Activated CD8-positive, alpha-beta memory T cell treated with anti-CD3 and anti-CD28 coated beads for 1 hour (primary cell): ENCODE measurements at regions not wholly inside any gene's neighbourhood (a gene's known extent, or its start where the extent isn't known, plus 50 kb on each side); places are given as distances from the start of the nearest gene placed in this dataset.

ENCODE experiments used
- DNase-seq, 2 donors: peaks; one replicate each; pipeline ENCODE4 v3.0.0-alpha.2; 2020; ENCODE audit warnings: low read depth in 1 of 2; ENCODE audit errors: extremely low read depth in 1 of 2

DNA sequence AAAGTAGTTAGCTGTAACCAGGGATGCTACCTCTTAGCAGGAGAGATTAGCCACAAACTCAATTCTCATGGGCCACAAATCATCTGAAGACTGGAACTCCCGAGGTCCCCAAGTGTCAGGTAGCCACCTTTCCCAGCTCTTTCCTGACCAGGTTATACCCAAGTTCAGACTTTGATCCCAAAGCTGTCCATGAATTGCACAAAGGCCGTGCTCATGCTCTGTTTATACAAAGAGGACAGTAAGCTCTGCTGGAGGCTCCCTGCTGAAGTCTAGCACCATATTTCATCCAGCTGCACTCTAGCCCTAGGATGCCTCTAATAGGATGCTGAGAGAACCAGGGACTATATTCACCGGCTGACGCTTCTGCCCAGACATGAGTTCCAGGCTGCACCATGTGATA, 271.0 kb upstream of the ADAMTSL1 start:
- no peak for DNase-seq

DNA sequence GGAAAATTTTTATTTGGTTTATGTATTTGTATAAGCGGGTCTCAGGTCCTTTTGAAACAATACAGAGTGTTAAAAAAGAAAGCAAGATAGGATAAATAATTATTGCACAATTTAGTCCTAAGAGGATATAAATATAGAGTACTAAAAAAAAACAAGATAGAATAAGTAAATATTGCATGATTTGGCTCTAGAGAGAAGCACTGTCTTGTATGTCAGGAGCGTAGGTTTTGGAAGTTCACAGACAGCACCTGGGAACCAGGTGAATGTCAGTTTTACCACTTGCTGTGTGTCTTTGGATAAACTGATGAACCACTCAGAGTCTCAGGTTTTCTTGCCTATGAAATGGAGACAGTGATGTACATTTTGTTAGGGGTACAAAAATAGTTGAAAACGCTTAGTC, 266.2 kb upstream of the ADAMTSL1 start:
- no peak for DNase-seq

DNA sequence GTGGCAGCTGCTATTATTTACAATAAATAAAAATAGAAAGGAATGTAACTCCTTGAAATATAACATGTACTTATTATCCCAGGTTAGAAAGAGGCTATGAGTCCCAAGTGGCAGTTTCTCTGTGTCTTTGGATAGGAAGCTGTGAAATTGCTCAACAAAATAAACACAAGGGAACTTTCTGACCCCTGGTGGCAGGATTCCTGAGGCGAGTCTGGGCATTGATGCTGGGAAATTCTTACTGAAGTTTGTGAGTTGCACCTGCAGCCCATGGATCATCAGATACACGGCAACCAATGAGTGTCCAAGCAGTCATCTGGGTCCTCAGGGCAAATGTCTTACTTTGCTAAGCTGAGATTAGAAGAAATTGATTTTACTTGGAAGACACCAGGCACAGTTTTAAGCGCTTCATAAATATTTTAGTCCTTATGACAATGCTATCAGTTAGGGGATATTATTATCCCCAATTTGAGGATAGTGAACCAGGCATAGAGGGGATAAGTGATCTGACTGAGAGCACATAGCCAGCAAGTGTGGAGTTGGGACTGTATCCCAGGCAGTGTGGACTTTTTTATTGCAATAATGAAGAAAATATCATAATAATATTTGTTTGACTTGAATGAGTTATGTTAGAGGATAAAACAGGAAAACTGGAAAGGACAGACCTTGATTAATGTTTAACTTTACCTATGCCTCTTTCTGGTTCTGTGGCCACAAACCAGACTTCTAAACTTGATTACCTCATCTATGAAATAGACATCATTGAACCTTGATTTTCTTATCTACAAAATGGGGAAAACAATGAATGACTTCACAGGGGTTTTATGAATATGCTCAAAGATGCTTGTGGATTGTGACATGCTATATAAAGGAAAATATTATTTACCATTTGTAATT, 265.5 kb upstream of the ADAMTSL1 start:
- no peak for DNase-seq

DNA sequence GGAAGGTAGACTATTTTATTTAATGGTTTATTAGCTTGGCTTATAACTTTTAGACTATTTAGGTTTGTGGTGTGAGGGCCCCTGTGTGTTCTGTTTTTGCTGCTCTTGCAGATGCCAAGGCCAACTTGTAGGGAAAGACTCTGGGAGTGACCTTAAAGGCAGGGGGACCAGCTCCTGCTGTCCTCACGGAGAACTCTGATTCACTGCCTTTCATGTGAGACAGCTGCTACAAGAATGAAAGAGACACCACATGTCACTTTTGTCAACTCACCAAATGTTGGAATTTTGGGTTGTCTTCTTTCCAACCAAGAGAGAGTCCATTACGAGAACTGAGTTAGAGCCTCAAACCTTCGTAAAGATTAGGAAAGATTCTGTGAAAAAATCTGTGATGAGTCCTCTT, 258.3 kb upstream of the ADAMTSL1 start:
- no peak for DNase-seq

DNA sequence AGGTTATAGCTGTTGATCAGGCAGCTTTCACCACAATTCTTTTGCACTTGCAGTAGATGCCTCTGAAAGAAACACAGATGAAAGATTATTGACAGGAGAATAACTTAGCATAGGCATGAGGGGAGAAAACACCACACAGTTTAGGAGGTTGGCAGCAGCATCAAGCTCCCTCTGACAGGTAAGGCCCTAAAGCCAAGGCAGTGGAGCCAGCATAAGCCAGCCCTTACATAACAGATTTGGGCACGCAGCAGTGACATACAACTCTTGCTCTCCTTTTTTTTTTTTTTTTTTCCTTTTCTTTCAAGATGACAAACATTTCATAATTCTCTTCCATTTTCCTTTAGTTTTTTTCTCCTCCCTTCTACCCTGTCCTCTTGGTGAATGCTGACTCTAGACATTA, 257.6 kb upstream of the ADAMTSL1 start:
- DNase-seq: no peak

DNA sequence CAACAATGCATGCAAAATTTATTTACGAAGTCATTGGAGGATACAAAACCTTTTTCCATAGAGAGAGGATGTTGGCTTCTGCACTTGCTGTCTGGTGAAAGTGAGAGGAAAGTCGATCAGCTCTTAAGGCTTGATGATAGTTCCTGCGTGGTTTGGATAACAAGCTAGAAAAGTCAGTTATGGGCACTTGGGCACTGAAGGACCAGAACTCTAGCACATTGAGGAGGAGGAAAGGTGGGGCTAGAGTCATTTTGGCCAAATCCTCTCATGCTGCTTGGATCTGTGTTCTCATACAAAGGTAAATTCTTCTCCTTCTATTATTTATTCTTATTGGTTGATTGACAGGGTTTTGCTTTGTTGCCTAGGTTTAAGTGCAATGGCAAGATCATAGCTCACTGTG, 245.9 kb upstream of the ADAMTSL1 start:
- no peak for DNase-seq

DNA sequence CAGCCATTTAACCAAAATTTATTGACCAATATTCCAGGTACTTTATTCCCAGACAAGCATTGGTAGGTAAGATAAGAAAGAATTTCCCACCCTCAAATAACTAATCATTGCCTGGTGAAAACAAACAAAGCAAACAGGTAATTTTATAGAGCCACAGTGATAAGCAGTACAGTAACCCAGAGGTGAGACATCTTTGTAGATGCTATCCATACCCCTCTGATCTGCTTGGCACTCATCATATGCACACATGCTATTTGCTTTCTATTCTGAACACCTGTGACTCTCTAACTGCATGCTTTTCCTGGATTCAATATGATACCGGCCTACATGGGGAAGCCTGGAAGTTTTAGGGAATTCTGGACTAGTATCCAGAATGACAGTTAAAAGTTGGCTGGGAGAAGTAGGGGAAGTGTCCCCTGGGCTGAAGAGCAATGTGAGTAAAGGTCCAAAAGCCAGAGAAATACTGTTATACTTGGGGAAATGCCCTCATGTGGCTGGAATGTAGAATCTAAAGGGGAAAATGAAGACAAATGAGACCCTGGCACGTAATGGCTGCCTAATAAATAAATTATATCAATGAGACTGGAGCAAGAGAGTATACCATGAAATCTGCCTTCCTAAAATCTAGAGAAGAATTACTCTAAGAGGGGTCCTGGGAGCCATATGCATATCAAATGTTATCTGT, 243.8 kb upstream of the ADAMTSL1 start:
- no peak for DNase-seq

DNA sequence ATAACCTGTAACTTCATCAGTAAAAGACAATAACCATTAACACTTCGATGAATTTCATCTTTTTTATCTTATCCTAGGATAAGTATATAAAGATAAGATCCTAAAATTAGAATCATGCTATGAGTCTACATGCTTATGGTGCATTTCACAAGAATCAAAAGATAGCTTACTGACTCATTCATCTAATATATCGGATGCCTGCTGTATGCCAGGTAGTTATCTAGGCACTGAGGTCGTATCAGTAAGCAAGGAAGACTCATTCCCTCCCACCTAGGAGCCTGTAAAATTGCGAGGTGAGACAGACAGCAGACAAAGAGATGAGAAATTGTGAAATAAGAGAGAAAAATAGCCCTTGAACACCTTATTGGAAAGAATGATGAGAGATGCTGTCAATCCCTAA, 240.6 kb upstream of the ADAMTSL1 start:
- no peak for DNase-seq

DNA sequence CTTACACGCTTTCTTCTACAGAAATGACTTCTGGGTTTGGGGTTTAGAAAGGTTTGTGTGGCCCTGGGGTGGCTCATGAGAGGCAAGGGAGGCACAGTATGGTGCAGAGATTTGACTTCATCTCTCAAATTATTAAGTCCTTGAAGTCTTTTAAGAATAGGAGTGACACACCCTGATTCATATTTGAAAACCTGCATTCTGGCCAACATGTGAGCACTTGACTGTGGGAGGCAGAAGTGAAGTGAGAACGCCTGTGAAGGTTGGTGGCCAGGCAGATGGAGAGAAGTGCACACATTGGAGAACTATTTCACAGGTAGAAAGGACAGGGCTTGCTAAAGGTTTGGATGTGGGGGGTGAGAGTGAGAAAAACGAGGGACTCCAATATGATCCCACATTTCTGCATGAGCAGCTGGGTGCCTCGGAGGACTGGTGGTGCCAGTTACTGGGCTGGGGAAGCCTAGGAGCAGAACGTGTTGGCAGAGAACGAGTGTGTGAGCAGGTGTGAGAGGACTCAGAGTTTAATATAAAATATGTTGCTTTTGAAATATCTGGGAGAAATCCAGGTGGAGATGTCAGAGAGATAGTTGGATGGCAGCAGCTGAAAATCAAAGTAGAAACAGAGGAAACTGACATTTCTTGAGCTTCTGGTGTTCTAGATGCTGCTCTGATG, 240.0 kb upstream of the ADAMTSL1 start:
- no peak for DNase-seq

DNA sequence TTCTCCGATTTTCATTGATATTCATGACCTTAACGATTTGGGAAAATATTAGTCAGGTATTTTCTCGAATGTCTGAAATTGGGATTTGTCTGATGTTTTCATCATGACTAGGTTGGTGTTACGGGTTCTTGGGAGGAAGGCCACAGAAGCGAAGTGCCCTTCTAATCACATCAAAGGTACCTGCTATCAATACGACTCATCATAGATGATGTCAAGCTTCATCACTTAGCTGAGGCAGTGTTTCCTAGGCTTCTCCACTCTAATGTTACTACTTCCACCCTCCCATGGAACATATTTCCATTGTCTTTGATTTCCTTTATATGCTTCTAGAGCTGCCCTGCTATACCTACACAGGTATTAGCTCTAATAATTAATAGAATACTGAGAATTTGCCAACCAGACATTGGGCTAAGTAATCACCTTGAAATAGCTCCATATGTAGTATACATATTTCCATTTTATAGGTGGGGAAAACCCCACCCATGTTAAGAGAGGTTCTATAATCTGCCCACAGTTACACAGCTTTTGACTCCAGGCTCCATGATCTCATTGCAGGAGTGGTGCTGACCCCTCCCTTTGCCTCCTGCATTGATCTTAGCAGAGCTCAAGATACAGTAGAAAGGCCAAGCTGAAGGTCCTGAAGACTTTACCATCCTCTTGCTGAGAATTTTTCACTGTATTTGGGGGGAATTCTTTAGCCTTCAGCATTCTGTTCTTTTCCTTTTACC, 238.6 kb upstream of the ADAMTSL1 start:
- DNase-seq: no peak

DNA sequence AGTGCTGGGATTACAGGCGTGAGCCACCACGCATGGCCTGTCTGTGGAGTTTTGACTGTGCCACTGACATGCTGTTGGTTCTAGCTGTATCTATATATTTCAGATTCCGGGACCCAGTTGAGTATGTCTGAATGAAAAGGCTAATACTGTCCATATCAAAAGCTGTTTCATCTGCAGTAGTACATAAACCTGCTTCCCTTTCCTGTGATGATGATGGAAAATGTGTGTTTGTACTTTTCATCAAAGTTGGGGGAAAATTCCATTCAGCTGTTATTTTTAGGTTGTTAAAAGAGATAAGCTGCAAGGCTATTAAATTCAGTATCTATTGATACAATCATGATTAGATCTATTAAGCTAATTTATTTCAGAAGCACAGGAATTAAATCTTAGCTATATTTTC, 237.6 kb upstream of the ADAMTSL1 start:
- DNase-seq: no peak

DNA sequence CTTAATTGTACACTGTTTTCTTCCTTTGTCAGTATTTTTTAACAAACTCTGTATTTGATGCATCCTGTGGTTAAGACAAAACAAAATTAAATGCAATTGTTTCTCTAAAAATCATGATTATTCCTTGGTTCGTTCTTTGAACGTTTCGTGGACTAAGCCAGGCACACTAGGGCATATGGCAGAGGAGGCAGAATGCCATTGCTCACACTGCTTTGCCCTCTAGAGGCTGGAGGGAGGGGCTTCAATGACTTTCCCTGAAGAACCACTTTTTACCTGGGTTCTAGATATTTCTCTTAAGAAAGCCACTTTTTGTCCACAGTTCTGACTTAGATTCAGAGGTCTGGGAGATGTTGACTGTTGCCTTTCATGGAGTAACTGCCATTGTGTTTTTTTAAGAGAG, 236.2 kb upstream of the ADAMTSL1 start:
- no peak for DNase-seq

DNA sequence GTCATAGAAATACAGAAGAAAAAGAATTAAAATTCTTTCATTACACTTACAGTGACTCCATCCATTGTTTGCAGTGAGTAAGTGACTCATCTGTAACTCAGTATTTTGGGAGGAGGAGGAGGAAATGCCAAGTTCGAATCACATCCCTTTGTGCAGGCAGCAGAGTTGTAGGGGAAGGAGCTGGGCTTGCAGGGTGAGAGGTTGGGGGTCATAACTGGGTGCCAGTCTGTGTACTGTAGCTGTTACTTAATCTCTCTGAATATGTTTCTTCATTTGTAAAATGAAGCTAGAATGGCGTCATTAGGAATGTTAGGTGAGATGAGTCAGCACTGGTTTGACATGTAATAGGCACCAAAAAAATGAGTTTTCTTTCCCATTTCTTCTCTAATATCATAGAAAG, 235.7 kb upstream of the ADAMTSL1 start:
- no peak for DNase-seq

DNA sequence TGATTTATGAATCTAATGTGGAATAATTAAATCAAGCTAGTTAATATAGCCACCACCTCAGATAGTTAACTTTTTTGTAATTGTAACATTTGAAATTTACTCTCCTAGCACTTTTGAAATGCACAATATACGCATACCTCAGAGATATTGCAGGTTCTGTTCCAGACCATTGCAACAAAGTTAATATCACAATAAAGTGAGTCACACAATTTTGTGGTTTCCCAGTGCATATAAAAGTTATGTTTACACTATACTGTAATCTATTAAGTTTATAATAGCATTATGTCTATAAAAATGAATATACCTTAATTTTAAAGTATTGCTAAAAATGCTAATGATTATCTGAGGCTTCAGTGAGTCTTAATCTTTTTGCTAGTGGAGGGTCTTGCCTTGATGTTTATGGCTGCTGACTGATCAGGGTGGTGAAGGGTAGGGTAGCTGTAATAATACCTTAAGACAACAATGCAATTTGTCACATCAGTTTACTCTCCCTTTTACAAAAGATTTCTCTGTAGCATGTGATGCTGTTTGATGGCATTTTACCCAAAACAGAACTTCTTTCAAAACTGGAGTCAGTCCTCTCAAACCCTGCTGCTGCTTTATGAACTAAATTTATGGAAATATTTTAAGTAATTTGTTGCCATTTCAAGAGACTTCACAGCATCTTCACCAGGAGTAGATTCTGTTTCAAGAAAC, 235.1 kb upstream of the ADAMTSL1 start:
- no peak for DNase-seq

DNA sequence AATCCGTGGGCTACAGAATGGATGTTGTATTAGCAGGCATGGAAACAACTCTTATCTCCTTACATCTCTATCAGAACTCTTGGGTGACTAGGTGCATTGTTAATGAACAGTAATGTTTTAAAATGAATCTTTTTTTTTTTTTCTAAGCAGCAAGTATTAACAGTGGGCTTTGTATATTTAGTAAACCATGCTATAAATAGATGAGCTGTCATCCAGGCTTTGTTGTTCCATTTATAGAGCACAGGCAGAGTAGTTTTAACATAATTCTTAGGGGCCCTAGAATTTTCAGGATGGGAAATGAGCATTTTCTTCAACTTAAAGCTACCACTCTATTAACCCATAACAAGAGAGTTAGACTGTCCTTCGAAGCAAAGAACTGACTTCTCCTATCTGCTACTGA, 233.7 kb upstream of the ADAMTSL1 start:
- no peak for DNase-seq

DNA sequence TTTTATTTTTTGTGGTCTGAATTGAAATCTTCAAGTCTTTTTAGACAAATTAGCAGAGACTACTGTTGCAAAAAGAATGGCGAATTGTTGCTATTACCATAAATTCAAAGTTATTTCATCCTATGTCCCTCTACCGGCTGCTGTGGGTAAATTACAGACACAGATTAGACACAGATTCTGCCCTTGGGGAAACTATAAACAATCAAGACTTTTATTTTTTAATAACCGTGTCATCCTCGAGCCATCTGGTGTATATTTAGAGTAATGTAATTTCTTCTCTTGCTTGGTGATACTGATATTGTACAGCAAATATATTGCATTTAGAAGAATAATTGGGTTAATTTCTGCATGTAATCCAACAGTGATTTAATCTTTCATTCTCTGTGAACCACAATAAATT, 228.0 kb upstream of the ADAMTSL1 start:
- DNase-seq: no peak

DNA sequence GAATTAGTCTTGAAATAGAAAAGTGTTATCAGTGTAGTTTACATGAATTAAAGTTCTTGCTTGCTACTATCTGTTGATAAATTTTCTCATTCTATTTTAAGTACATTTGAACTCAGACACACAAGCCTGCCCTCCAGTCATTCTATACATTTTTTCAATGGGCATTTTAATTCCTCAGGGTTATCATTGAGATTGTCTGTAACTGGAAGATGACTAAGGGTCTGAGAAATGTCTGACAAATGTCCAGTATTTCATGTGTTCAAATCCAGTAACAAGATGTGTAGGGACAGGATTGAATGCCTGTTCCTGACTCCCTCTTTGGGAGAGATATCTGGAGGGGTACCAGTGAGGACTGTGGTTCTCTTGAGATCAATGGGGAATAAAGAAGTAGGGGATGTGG, 223.9 kb upstream of the ADAMTSL1 start:
- DNase-seq: no peak

DNA sequence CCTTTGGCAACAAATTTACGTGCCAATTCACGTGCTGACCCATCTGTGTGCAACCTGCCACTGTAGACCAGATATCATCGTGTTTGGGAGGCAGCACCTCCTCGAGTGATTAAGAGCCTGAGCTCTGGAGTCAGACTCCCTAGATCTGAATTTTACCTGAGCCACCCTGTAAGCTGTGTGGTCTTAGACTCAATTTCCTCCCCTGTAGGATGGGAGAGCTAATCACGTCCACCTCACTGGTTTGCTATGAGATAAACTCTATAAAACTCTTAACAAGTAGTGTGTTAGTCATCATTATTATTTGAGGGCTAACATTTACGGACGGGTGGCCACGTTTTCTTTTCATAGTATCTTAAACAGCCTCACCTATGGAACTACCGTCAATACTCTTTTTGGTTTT, 220.0 kb upstream of the ADAMTSL1 start:
- DNase-seq: no peak

DNA sequence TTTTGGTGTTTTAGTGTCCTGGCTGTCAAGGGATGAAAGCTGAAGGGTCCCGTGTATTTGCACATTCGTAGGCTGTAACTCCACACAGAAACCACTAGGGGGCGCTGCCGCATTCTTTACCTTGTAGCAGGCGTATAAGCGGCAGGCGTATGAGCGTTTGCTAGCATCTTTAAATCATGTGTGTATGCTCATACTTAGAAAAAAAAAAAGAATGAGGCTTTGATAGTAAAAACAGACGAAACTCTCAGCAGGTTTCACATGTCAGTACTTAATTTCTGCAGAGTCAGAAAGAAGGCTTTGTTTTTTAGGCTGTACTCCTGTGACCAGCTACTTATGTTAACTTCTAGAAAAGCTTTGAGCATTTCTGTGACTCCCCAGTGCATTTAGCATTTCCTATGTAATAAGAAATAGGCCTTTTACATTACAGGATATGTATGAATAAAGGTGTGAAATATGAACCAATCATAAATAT, 218.8 kb upstream of the ADAMTSL1 start:
- DNase-seq: peak; percentile 27 to 67

DNA sequence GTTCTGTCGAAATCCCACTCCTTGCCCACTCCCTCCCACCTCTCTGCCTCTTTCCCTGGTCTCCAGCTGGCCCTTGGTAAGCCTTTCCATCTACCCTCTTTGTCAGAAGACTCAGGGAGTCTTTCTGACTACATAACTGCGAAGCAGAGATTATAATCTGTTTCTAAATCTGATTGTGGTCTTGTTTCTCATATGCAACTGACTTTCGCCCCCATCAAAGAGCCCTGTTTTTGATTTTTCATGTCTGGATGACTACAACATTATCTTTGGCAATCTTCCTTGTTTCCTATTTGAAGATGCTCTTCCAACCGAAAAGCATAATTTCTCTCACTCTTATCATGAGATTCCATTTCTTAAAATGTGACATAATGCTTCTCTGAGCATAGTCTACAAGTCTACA, 218.2 kb upstream of the ADAMTSL1 start:
- DNase-seq: no peak

DNA sequence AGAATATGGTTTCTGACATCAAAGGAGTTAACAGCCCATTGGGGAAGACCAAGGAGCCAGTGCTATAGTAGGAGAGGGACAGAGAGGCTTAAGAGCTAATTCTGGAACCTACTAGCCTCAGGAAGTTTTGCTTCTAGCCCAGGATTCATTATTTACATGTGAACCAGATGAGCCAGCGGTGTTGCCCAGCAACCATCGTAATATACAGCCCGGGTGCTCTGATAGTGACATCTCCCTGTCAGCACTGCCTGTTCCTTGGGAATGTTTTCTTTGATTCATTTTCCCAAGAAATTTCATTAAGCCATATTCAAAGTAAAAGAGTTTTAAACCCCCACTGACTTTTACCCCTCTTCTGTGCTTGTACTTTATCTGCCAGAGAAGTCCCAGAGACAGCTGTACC, 217.4 kb upstream of the ADAMTSL1 start:
- no peak for DNase-seq
